Vagina (tissue), 2 donors: ENCODE measurements at regions not wholly inside any gene's neighbourhood (a gene's known extent, or its start where the extent isn't known, plus 50 kb on each side); places are given as distances from the start of the nearest gene placed in this dataset.
"Not testable (repeated sequence)": the region's sequence is repeated elsewhere in the genome, so short reads cannot be mapped to it uniquely, and the experiment has no call there.

Experiments
- DNase-seq, 2 donors: peaks; one replicate each; pipeline ENCODE4 v3.0.0-alpha.2; 2017; ENCODE audit errors: extremely low spot score in 2 of 2
- H3K27ac ChIP-seq: fragments of 200-600 bp; sonication (generic); one replicate; pipeline ENCODE4 v1.5.1; 2019
- H3K27me3 ChIP-seq: fragments of 200-600 bp; sonication (generic); one replicate; pipeline ENCODE4 v1.5.1; 2019
- H3K36me3 ChIP-seq, 2 donors: fragments of 200-600 bp; sonication (generic); one replicate each; pipeline ENCODE4 v1.5.1; 2017 to 2019
- H3K4me1 ChIP-seq: fragments of 200-600 bp; sonication (generic); one replicate; pipeline ENCODE4 v1.5.1; 2019
- H3K4me3 ChIP-seq, 2 donors: fragments of 200-600 bp; sonication (generic); 1 replicate in 1 of 2; 2 replicates in 1 of 2; pipeline ENCODE4 v1.5.1; 2016 to 2019
- H3K9me3 ChIP-seq: fragments of 200-600 bp; sonication (generic); one replicate; pipeline ENCODE4 v1.5.1; 2019
- POLR2A ChIP-seq, 2 donors: fragments of 450-650 bp; IDR thresholded peaks; one replicate each; pipeline ENCODE4 v1.6.1; 2017; ENCODE audit warnings: antibody characterized with exemption in 2 of 2, mild to moderate bottlenecking in 2 of 2, moderate library complexity in 2 of 2
- POLR2AphosphoS5 ChIP-seq, 2 donors: sonication (generic); formaldehyde crosslinking; IDR thresholded peaks; one replicate each; pipeline ENCODE4 v1.9.0; 2017; ENCODE audit warnings: antibody characterized with exemption in 2 of 2, mild to moderate bottlenecking in 2 of 2, low read depth in 1 of 2; ENCODE audit not compliant: insufficient read depth in 1 of 2
- intact Hi-C: fragments of 100-400 bp; cut with DNase I; formaldehyde crosslinking; loops from one replicate; pipeline ENCODE4 v1.15.1; 2023
- TF ChIP-seq, protein P1 (sequence below), 3 experiments: fragments of 450-650 bp in 2 of 3; fragments of 200-600 bp in 1 of 3; sonication (generic) in 1 of 3; IDR thresholded peaks; one replicate each; pipeline ENCODE4 v1.5.1; 2017 to 2019; ENCODE audit warnings: antibody characterized with exemption in 3 of 3, mild to moderate bottlenecking in 2 of 3, moderate library complexity in 2 of 3

GRCh38 chr6:23659125-23659524, 466.9 kb upstream of the NRSN1 start:
- Histone ChIP-seq H3K4me3 (no peak overlapping the region), H3K4me1 (no peaks in the 10 kb centered on the region), H3K27me3 (no peaks in the 10 kb centered on the region), H3K27ac (no peak overlapping the region), H3K36me3 (no peaks in the 10 kb centered on the region), H3K9me3 (no peaks in the 10 kb centered on the region)
- DNase-seq = no peak
- TF ChIP-seq, protein P1, sequence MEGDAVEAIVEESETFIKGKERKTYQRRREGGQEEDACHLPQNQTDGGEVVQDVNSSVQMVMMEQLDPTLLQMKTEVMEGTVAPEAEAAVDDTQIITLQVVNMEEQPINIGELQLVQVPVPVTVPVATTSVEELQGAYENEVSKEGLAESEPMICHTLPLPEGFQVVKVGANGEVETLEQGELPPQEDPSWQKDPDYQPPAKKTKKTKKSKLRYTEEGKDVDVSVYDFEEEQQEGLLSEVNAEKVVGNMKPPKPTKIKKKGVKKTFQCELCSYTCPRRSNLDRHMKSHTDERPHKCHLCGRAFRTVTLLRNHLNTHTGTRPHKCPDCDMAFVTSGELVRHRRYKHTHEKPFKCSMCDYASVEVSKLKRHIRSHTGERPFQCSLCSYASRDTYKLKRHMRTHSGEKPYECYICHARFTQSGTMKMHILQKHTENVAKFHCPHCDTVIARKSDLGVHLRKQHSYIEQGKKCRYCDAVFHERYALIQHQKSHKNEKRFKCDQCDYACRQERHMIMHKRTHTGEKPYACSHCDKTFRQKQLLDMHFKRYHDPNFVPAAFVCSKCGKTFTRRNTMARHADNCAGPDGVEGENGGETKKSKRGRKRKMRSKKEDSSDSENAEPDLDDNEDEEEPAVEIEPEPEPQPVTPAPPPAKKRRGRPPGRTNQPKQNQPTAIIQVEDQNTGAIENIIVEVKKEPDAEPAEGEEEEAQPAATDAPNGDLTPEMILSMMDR (IDR thresholded peaks at IDR 0.05) = no peak
- no peak for TF ChIP-seq POLR2A (IDR thresholded peaks at IDR 0.05)
- TF ChIP-seq POLR2AphosphoS5 (IDR thresholded peaks at IDR 0.05; ENCODE audit: insufficient read depth in 1 of 2, low read depth in 1 of 2) = no peak
- intact Hi-C loops = no loop called here

DNA sequence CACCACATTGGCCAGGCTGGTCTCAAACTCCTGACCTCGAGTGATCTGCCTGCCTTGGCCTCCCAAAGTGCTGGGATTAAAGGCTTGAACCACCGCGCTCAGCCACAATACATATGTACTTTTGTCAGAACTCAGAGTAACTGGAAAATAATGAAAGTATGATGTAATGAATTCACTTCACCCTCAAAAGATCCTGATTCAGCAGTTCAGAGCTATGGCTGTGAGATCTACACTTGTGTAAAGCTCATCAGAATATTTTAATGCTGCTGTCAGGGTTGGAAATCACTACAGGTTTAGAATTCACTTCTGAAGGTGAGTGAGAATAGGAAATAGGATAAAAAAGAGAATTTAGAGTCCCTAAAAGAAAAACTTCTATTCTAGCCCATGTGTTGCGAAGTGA, 464.5 kb upstream of the NRSN1 start:
- no peak for DNase-seq
- intact Hi-C loops = no loop called here
- no peak for TF ChIP-seq POLR2AphosphoS5 (IDR thresholded peaks at IDR 0.05; ENCODE audit: insufficient read depth in 1 of 2, low read depth in 1 of 2)
- H3K27me3 ChIP-seq = no peaks in the 10 kb centered on the region
- no peak overlapping the region for H3K27ac ChIP-seq
- no peak overlapping the region for H3K4me3 ChIP-seq
- no peaks in the 10 kb centered on the region for H3K4me1 ChIP-seq
- H3K9me3 ChIP-seq = no peaks in the 10 kb centered on the region
- no peaks in the 10 kb centered on the region for H3K36me3 ChIP-seq

DNA sequence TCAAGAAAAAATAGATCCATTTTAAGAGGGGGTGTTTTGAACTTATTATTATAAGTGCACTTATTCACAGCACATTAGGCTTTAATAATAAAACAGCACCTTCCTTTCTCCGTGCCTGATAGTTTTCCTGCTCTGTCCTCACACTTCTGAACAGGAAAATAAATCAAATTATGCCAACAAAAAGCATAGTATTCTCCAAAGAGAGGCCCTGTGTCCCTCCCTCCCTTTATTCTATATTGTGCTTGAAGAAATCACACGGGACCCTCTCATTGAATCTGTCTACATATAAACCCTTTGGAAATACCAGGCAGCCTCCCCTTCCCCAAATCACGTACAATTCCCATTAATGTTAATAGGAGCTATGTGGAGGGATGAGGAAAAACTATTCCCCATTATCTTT, 462.9 kb upstream of the NRSN1 start:
- Histone ChIP-seq H3K4me3 (no peak overlapping the region), H3K36me3 (no peaks in the 10 kb centered on the region), H3K27ac (no peak overlapping the region), H3K9me3 (no peaks in the 10 kb centered on the region), H3K27me3 (no peaks in the 10 kb centered on the region), H3K4me1 (no peaks in the 10 kb centered on the region)
- TF ChIP-seq, protein P1 (IDR thresholded peaks at IDR 0.05) = no peak
- TF ChIP-seq POLR2AphosphoS5 (IDR thresholded peaks at IDR 0.05; ENCODE audit: insufficient read depth in 1 of 2, low read depth in 1 of 2) (no peak), POLR2A (IDR thresholded peaks at IDR 0.05) (no peak)
- intact Hi-C loops = no loop called here
- DNase-seq = no peak

- intact Hi-C loops = no loop called here
- no peak for TF ChIP-seq POLR2AphosphoS5 (IDR thresholded peaks at IDR 0.05; ENCODE audit: insufficient read depth in 1 of 2, low read depth in 1 of 2)
- TF ChIP-seq, protein P1 (IDR thresholded peaks at IDR 0.05) = no peak
- no peak for TF ChIP-seq POLR2A (IDR thresholded peaks at IDR 0.05)
Observed at GRCh38 chr6:23663652-23664051, 462.4 kb upstream of the NRSN1 start.

DNA sequence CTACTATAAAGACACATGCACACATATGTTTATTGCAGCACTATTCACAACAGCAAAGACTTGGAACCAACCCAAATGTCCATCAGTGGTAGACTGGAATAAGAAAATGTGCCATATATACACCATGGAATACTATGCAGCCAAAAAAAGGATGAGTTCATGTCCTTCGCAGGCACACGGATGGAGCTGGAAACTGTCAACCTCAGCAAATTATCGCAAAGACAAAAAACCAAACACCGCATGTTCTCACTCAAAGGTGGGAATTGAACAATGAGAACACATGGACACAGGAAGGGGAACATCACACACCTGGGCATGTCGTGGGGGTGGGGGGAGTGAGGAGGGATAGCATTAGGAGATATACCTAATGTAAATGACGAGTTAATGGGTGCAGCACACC, 460.1 kb upstream of the NRSN1 start:
- H3K9me3 ChIP-seq = not testable (repeated sequence)

More at GRCh38 chr6:23663652-23664051, 462.4 kb upstream of the NRSN1 start:
- Histone ChIP-seq H3K9me3 (no peaks in the 10 kb centered on the region), H3K4me3 (no peak overlapping the region), H3K36me3 (no peaks in the 10 kb centered on the region), H3K27me3 (no peaks in the 10 kb centered on the region), H3K4me1 (no peaks in the 10 kb centered on the region), H3K27ac (no peak overlapping the region)
- DNase-seq = no peak

DNA sequence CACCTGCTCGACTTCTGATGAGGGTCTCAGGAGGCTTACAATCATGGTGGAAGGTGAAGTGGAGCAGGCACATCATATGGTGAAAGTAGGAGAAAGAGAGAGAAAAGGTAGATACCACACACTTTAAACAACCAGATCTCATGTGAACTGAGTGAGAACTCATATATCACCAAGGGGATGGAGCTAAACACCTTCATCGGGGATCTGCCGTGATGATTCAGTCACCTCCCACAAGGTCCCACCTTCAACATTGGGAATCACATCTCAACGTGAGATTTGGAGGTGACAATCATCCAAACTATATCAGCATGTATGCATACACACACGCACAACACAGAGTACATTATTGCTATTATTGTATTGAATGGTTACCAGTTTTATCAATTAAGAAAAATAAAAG, 453.3 kb upstream of the NRSN1 start:
- intact Hi-C loops = no loop called here

More for the DNA sequence above, 460.1 kb upstream of the NRSN1 start:
- intact Hi-C loops, H3K36me3 ChIP-seq, H3K27ac ChIP-seq, H3K4me1 ChIP-seq, DNase-seq, H3K27me3 ChIP-seq, H3K4me3 ChIP-seq: not testable (repeated sequence)

GRCh38 chr6:23678626-23679025, 447.4 kb upstream of the NRSN1 start:
- Histone ChIP-seq H3K27me3 (no peaks in the 10 kb centered on the region), H3K4me3 (no peak overlapping the region), H3K36me3 (no peaks in the 10 kb centered on the region), H3K9me3 (no peaks in the 10 kb centered on the region), H3K4me1 (no peaks in the 10 kb centered on the region), H3K27ac (no peak overlapping the region)
- TF ChIP-seq POLR2A (IDR thresholded peaks at IDR 0.05) = no peak
- TF ChIP-seq, protein P1 (IDR thresholded peaks at IDR 0.05) = no peak
- TF ChIP-seq POLR2AphosphoS5 (IDR thresholded peaks at IDR 0.05; ENCODE audit: insufficient read depth in 1 of 2, low read depth in 1 of 2) = no peak
- intact Hi-C loops = no loop called here
- no peak for DNase-seq

More for the DNA sequence above, 453.3 kb upstream of the NRSN1 start:
- Histone ChIP-seq H3K9me3 (peaks cover 4% of the 10 kb centered on the region), H3K27ac (no peak overlapping the region), H3K36me3 (no peaks in the 10 kb centered on the region), H3K4me1 (no peaks in the 10 kb centered on the region), H3K4me3 (no peak overlapping the region), H3K27me3 (no peaks in the 10 kb centered on the region)
- no peak for DNase-seq
- no peak for TF ChIP-seq POLR2AphosphoS5 (IDR thresholded peaks at IDR 0.05; ENCODE audit: insufficient read depth in 1 of 2, low read depth in 1 of 2)
